HG02678 (cell line): ENCODE measurements at regions not wholly inside any gene's neighbourhood (a gene's known extent, or its start where the extent isn't known, plus 50 kb on each side); places are given as distances from the start of the nearest gene placed in this dataset.
"Not testable (repeated sequence)": the region's sequence is repeated elsewhere in the genome, so short reads cannot be mapped to it uniquely, and the experiment has no call there.

ENCODE experiments used
- ATAC-seq: cut with Tn5 transposase; IDR thresholded peaks from one replicate; pipeline ENCODE4 v1.9.1; 2021; ENCODE audit warnings: mild to moderate bottlenecking, moderate library complexity; ENCODE audit not compliant: unreplicated experiment

- ATAC-seq: no peak
These were observed 120.0 kb downstream of the GALR1 start for GRCh38 chr18:77369644-77370043.

- ATAC-seq: no peak
These were observed 124.2 kb downstream of the GALR1 start for GRCh38 chr18:77373730-77374445.

GRCh38 chr18:77374446-77374805 lies 124.8 kb downstream of the GALR1 start:
- no peak for ATAC-seq

GRCh38 chr18:77376043-77376732 lies 126.5 kb downstream of the GALR1 start:
- no peak for ATAC-seq

- ATAC-seq: no peak
These were observed 127.1 kb downstream of the GALR1 start for GRCh38 chr18:77376733-77377094.

- ATAC-seq: no peak
These were observed 128.2 kb downstream of the GALR1 start for GRCh38 chr18:77377813-77378212.

- ATAC-seq: no peak
These were observed 130.4 kb downstream of the GALR1 start for GRCh38 chr18:77379976-77380509.

- ATAC-seq: no peak
These were observed 131.0 kb downstream of the GALR1 start for GRCh38 chr18:77380695-77381094.

GRCh38 chr18:77392321-77392720 lies 142.7 kb downstream of the GALR1 start:
- no peak for ATAC-seq

- ATAC-seq: no peak
These were observed 143.9 kb downstream of the GALR1 start for GRCh38 chr18:77393519-77393918.

GRCh38 chr18:77395953-77396352 lies 146.3 kb downstream of the GALR1 start:
- no peak for ATAC-seq

- ATAC-seq: no peak
These were observed 147.4 kb downstream of the GALR1 start for GRCh38 chr18:77397056-77397455.

GRCh38 chr18:77397617-77398016 lies 148.0 kb downstream of the GALR1 start:
- no peak for ATAC-seq

GRCh38 chr18:77400561-77400960 lies 150.9 kb downstream of the GALR1 start:
- ATAC-seq: no peak

- no peak for ATAC-seq
These were observed 151.5 kb downstream of the GALR1 start for GRCh38 chr18:77401173-77401572.

GRCh38 chr18:77403969-77404535 lies 154.4 kb downstream of the GALR1 start:
- no peak for ATAC-seq

GRCh38 chr18:77405096-77405495 lies 155.4 kb downstream of the GALR1 start:
- ATAC-seq: no peak

- ATAC-seq: no peak
These were observed 158.1 kb downstream of the GALR1 start for GRCh38 chr18:77407733-77408132.

GRCh38 chr18:77421546-77421945 lies 171.9 kb downstream of the GALR1 start:
- not testable (repeated sequence) for ATAC-seq

GRCh38 chr18:77422974-77423867 lies 173.6 kb downstream of the GALR1 start:
- ATAC-seq: no peak

- ATAC-seq: no peak
These were observed 183.4 kb downstream of the GALR1 start for GRCh38 chr18:77433076-77433475.
